ENCODE measurements at regions not wholly inside any gene's neighbourhood (a gene's known extent, or its start where the extent isn't known, plus 50 kb on each side); places are given as distances from the start of the nearest gene placed in this dataset.

GRCh38 chr2:173667415-173667814 lies 297.8 kb downstream of the SP3 start:
- no peaks in the 10 kb centered on the region for H4K20me1 ChIP-seq (ENCODE audit: low read depth)
- no peaks in the 10 kb centered on the region for H3K27me3 ChIP-seq
- H3K4me1 ChIP-seq: peaks cover 34% of the 10 kb centered on the region
- Mint-ChIP-seq H3K4me1 (peaks cover 41% of the 10 kb centered on the region), H3K27me3 (ENCODE audit: insufficient read depth, low read depth) (peaks cover 4% of the 10 kb centered on the region), H3K4me3 (no peak overlapping the region), H3K36me3 (no peaks in the 10 kb centered on the region), H3K27ac (no peak overlapping the region), H3K9me3 (no peaks in the 10 kb centered on the region)
- no peak overlapping the region for H3K27ac ChIP-seq
- no peaks in the 10 kb centered on the region for H3K9me3 ChIP-seq (ENCODE audit: low read depth)
- DNase-seq (ENCODE audit: low spot score): no peak
- no peaks in the 10 kb centered on the region for H3K79me2 ChIP-seq (ENCODE audit: low read depth)
- H2AFZ ChIP-seq (replicated peaks): no peak overlapping the region
- H3K4me3 ChIP-seq: no peak overlapping the region
- no peaks in the 10 kb centered on the region for H3F3A ChIP-seq (ENCODE audit: low read depth)
- no peak overlapping the region for H3K4me2 ChIP-seq
- H3K9ac ChIP-seq: no peak overlapping the region
- H3K36me3 ChIP-seq: no peaks in the 10 kb centered on the region
- no peak for TF ChIP-seq EZH2phosphoT487 (IDR thresholded peaks at IDR 0.05)
- TF ChIP-seq CTCF (IDR thresholded peaks at IDR 0.05): no peak
- no peak for TF ChIP-seq EZH2 (IDR thresholded peaks at IDR 0.05)

GRCh38 chr2:173669271-173669853 lies 295.8 kb downstream of the SP3 start:
- Histone ChIP-seq H3K4me1 (peaks cover 25% of the 10 kb centered on the region), H3K27me3 (no peaks in the 10 kb centered on the region), H3K36me3 (no peaks in the 10 kb centered on the region), H2AFZ (replicated peaks) (no peak overlapping the region), H3F3A (ENCODE audit: low read depth) (no peaks in the 10 kb centered on the region), H3K27ac (no peak overlapping the region), H3K9ac (no peak overlapping the region), H3K79me2 (ENCODE audit: low read depth) (no peaks in the 10 kb centered on the region), H3K4me2 (no peak overlapping the region), H4K20me1 (ENCODE audit: low read depth) (no peaks in the 10 kb centered on the region), H3K9me3 (ENCODE audit: low read depth) (no peaks in the 10 kb centered on the region), H3K4me3 (no peak overlapping the region)
- Mint-ChIP-seq H3K36me3 (no peaks in the 10 kb centered on the region), H3K4me1 (peaks cover 33% of the 10 kb centered on the region), H3K27me3 (ENCODE audit: insufficient read depth, low read depth) (peaks cover under 1% of the 10 kb centered on the region), H3K27ac (no peak overlapping the region), H3K4me3 (no peak overlapping the region), H3K9me3 (no peaks in the 10 kb centered on the region)
- no peak for TF ChIP-seq CTCF (IDR thresholded peaks at IDR 0.05)
- TF ChIP-seq EZH2 (IDR thresholded peaks at IDR 0.05): no peak
- no peak for TF ChIP-seq EZH2phosphoT487 (IDR thresholded peaks at IDR 0.05)
- no peak for DNase-seq (ENCODE audit: low spot score)

GRCh38 chr2:173669888-173670287 lies 295.3 kb downstream of the SP3 start:
- no peaks in the 10 kb centered on the region for H3K36me3 Mint-ChIP-seq
- H3K4me1 Mint-ChIP-seq: peaks cover 27% of the 10 kb centered on the region
- no peak for DNase-seq (ENCODE audit: low spot score)
- H3K9me3 Mint-ChIP-seq: no peaks in the 10 kb centered on the region
- H3K27ac Mint-ChIP-seq: no peak overlapping the region
- Histone ChIP-seq H4K20me1 (ENCODE audit: low read depth) (no peaks in the 10 kb centered on the region), H3F3A (ENCODE audit: low read depth) (no peaks in the 10 kb centered on the region), H3K27me3 (no peaks in the 10 kb centered on the region), H2AFZ (replicated peaks) (no peak overlapping the region), H3K79me2 (ENCODE audit: low read depth) (no peaks in the 10 kb centered on the region), H3K9me3 (ENCODE audit: low read depth) (no peaks in the 10 kb centered on the region), H3K27ac (no peak overlapping the region), H3K4me2 (no peak overlapping the region), H3K4me3 (no peak overlapping the region), H3K4me1 (peaks cover 20% of the 10 kb centered on the region), H3K9ac (no peak overlapping the region), H3K36me3 (no peaks in the 10 kb centered on the region)
- no peaks in the 10 kb centered on the region for H3K27me3 Mint-ChIP-seq (ENCODE audit: insufficient read depth, low read depth)
- TF ChIP-seq CTCF (IDR thresholded peaks at IDR 0.05): no peak
- no peak for TF ChIP-seq EZH2 (IDR thresholded peaks at IDR 0.05)
- no peak for TF ChIP-seq EZH2phosphoT487 (IDR thresholded peaks at IDR 0.05)
- no peak overlapping the region for H3K4me3 Mint-ChIP-seq

Measured in neural progenitor cell (in vitro differentiated cells).